HG03575 (cell line): ENCODE measurements at regions not wholly inside any gene's neighbourhood (a gene's known extent, or its start where the extent isn't known, plus 50 kb on each side); places are given as distances from the start of the nearest gene placed in this dataset.

Source experiments
- ATAC-seq: cut with Tn5 transposase; IDR thresholded peaks from one replicate; pipeline ENCODE4 v1.9.1; 2021; ENCODE audit not compliant: unreplicated experiment, insufficient number of reproducible peaks, low FRiP score; ENCODE audit errors: extremely low read depth

DNA sequence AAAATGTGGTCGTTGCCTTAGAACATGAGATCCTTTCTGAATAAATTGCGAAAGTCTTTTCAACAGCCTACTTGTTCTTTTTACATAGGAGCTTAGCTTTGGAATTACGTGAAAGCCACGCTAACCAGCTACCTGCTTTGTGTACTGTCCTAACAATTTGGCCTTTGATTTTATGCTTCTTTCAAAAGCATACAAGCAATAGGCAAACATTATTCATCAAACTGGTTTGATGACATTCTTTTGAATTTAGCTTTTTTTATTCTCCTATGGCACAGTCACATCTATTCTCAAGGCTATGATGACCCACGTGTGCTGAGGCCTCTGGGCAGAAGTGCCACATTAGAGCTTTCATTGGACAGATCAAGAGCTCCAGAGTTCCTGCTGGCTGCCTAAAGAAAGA lies 178.0 kb upstream of the DPT start:
- no peak for ATAC-seq

DNA sequence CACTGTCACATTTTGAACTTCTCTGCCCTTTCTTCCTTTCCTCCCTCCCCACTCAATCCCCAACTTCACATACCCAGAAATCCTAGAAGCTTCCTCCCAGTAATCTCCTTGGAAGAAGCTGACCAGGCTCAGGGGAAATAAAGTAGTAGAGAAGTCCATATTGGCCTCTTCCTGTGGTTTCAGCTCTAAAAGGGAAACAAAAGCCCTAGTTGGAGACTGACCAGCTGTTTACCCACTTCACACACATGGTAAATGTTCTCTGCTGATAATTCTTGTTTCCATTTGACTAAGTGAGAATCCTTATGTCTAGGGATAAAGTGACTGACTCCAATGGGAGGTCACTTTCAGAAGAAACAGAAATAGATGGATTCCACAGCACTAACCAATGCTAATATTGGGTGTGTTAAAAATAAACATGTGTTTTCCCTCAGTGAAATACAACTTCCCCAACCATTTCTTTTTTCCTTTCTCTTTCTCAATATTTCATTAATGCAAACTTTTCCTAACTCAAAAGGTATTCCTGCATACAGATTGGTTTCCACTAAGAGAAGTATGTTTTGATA lies 178.9 kb upstream of the DPT start:
- ATAC-seq: no peak

DNA sequence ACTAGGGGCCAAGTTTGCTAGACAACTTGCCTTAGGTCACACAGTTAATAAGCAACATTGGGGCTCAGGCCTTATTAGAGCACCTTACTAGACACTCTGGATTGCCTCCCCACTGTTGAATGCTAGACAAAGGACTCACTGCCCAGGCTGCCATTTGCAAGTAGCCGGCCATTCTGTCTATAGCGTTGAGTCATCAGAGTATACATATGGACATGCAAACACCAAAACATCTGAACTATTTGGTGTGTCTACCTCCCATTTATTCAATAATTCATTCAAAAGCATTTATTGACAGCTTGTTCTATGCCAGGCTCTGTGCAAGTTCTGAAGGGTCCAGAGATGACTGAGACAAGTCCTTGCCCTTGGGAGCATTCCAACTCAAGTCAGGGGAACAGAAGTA lies 181.4 kb upstream of the DPT start:
- no peak for ATAC-seq

DNA sequence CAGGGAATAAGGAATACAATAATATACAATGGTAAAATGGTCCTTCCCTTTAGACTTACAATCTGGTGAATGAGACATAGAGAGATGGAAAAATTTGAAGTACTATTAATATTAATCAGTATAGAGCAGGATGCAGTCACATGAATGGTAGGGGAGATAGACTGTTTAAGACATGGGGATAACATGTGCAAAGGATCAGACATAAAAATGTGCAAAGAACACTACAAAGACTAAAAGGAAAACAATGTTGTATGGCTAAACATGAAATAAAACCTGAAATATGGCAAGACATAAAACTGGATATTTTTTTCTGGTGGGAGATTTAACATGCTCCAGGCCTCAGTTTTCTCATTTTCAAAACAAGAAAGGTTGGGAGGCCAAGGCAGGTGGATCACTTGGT lies 182.4 kb upstream of the DPT start:
- ATAC-seq: no peak

DNA sequence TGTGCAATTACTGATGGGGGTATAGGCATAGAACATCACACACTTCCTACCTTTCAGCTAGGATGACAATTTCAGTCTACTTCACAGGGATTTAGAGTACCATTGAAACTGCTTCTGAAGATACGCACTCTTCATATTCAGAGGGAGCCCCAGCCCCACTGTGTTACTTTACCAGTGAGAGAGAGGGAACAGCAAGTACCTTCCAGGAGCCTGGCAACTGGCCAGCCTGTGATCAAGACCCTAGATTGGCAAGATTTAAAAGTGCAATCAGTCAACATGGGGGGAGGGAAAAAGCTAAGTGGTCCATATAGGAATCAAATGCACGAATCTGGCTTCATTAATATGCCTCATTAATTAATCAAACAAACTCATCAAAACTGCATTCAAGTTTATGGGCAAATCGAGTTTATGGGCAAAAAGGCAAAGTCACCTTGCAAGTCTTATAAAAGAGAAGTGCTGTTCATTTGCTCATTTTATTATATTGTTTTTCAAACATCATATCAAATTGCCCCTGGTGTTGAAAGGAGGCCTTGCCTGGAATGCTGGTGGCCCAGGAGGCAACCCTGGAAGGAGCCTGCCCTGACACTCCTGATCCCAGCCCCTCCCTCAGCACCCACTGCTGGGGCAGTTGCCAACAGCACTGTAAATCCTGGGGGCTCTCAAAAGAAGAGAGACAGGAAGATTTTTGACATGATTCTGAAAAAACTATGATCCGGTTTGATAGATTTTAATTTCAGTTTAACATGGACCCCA lies 184.9 kb upstream of the DPT start:
- no peak for ATAC-seq

DNA sequence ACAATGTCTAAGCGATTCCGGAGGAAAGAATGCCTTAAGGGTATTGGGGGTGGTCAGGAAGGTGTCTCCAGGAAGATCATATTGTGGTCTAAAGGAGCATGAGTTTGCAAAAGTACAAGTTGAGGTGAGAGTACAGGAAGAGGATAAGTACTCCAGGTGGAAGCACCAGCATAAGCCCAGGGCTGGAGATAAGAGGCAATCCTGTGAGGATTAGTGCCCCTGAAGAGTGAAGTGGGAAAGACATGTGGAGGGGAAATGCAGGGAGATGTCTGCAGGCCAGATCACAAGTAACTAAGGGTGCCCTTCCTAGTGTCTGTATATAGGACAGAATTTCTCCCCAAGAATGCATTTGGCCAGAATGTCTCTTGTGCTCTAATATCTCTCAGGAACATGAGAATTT lies 188.3 kb upstream of the DPT start:
- no peak for ATAC-seq

DNA sequence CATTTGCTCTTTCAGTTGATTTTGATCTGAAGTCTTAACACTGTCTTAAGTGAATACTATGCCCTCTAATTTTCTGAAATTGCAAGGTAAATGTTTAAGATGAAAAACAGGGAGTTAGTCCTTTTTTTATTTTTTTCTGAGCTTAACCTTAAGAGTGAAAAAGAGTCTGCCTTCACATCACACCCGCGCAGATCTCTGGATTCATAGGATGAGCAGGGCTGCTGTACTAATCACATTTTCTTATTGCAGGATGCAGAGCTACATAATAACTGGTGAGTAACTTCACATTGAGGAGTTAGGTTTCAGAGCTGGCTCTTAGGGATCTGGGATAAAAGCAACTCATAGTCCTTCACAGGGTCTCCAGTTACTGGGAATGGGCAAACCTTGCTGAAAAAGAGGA lies 188.7 kb upstream of the ATP1B1 start:
- ATAC-seq: no peak

DNA sequence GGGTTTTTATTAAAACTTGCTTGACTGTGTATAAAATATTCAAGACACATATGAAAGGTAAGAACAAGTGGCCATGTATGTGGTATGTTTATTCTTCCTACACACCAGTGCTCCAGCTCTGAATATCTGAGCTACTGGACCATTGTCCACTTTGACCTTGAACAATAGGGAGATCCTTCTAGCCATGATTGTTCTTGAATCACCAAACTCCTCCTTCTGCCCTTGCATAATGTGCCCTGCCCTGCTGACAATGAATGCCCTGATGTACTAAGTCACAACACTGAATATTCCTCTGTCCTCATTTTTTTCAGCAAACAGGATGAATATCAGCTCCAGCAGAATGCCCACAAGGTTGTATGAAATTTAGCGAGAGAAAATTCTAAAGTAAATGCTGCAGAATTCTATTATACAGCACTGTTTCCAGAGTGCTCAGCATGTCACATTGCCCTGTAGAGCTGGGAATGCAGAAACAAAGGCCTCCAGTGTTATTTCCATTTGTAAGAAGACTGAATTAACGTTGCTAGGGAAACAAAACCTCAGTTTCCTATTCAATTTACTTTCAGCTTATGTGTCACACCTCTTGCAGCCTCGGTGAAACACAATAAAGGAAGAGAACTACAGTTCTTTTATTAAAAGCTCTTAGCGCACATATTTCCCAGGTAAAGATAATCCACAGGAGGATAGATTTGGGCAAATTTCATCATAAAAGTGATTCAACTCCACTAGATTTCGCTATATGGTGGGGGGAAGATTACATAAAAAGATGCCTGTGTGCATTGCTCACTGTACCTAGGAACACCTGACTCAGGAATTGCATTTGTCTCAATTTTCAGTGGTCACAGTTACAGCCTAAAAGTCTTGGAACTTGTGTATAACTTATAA lies 187.4 kb upstream of the ATP1B1 start:
- no peak for ATAC-seq

DNA sequence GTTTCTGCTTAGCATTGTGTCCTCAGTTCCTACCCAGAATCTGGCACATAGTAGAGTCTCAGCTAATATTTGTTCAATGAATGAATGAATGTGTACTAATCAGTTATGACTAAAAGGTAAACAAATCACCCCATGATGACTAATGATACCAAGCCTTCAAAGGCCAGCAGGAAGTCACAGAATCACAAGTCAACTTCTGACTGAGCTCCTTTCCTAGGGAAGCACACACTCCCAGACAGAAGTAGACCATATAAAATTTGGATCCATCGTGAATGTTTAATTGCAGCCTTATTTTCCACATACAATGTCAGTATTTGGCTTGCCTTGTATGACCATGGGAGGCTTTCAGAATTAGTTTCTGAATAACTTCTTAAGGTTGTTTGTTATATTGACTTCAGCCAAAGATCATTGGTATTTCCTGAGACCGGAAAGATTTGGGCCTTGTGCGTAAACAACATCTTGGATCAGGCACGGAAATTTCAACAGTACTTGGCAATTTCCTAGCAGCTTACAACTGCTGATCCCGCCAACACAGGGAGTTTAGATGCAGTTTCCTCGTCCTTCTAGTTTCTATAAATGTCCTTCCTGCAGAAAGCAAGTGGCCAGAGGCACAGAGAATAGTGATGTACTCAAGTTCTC lies 185.9 kb upstream of the ATP1B1 start:
- ATAC-seq: no peak

DNA sequence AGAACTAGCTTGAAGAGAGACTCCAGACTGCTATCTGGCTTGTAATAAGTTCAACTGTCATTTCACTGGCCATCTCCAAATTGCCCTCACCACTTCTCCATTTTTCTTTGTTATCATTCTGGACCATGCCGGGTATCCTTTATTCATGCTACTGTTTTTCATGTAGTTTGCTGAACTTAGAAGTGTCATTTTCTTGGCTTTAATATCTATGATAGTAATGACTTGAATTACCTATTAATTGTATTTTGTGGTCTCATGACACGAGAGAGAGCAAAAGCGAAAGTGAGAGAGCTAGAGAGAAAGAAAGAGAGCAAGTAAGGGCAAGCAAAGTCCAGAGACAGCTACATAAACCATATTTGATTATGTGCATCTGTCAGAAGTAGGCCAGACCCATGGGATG lies 184.9 kb upstream of the ATP1B1 start:
- ATAC-seq: no peak

DNA sequence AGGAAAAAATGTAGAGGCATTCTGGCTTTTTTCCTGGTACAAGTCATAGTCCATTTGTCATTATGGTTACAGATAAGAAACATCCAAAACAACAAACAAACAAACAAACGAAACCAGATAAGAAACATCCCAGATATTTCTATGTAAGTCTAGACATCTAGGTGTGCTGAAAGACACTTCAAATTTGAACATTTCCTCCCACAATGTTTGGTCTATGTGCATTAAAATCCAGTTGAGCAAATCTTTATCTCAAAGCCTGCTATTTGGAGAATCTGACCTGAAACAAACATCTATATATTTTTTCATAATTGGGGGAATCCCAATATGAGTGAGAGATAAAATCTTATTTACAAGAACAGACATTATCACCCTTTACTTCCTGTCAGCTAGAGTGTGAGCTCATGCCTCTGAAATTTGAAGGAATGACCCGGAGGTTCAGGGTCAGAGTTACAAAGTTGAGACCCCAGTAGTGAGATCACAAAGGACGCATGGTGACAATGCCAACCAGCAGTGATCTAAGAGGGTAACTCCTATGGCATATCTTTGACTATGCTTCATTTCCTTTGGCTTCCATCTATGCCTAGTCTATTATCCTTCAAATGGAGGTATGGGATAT lies 182.9 kb upstream of the ATP1B1 start:
- ATAC-seq: no peak

DNA sequence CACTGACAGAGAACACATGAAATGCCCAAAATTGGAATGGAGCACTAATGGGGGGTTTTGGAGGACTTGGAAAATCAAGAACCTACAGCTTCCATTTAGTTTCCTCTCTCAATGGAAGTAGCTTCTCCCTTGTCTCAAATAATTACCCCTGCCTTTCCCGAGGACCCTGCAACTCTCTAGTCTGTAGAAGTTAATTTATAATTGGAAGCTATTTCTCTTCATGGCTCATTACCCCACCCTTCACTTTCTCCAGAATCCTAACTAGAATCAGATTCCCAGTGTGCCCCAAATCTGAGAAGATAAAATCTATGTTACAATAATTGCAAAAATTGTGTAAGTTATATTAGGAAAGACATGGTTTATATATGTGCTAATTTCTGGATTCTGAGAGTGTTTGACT lies 181.5 kb upstream of the ATP1B1 start:
- no peak for ATAC-seq

DNA sequence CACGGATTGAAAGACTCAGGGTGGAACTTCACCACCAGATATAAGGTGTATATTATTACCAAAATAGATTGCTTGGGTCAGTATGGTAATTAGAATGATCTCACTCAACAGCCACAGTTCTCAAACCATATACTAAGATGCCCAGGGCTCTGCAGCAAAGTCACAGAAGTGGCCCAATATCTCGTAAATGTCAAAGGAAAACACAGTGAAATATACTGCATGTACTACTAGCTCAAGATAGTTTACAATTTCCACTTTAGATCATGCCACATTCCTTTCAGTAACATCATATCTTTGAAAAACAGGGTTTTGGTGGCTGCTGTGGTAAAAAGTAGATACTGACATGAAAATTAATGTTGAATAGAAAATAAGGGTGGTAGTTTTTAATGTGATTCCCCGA lies 180.3 kb upstream of the ATP1B1 start:
- no peak for ATAC-seq

DNA sequence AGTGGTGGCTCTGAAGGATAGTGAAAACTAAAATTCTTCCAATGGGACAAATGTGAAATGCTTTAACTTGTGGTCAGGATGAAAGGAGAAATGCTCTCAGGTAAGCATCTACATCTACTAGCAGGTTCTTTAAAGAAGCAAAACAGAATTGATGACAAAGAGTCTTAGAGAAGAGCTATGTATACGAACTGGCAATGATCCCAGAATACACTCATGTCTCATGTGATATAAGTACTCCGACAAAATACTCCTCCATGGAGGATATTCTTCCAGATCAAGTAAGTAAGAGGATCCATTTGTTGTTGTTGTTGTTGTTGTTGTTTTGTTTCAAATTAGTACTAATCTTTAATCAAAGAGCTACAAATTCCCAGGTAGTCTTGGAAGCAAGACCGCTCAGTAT lies 174.0 kb upstream of the ATP1B1 start:
- no peak for ATAC-seq

DNA sequence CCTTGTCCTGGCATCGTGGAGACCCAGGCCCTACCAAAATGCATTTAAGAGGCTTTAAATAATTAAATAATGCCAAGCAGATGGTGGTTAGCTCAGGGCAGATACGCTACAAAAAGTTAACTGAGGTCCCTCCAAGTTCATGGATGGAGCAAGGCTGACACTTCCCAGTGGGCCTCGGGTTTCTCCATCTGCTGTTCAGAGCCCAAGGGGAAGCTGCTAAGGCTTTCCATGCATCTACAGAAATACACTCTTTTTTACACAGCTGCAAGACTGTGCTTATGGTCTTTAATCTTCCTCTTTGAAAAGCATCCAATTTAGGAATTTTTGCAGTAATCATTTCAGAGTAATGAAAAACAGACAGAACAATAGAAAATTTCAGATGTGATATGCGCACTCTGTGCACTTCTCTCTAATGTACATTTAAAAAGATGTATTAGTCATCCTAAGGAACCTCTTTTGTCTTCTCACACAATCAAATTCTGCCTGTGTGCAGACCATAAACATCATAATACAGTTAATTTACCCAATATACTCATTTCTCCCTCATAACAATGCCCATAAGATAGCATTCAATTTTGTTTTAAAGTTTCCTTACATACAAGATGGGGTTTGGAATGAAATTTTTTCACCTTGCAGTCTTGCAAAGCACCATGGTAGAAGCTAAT lies 173.2 kb upstream of the ATP1B1 start:
- ATAC-seq: no peak

DNA sequence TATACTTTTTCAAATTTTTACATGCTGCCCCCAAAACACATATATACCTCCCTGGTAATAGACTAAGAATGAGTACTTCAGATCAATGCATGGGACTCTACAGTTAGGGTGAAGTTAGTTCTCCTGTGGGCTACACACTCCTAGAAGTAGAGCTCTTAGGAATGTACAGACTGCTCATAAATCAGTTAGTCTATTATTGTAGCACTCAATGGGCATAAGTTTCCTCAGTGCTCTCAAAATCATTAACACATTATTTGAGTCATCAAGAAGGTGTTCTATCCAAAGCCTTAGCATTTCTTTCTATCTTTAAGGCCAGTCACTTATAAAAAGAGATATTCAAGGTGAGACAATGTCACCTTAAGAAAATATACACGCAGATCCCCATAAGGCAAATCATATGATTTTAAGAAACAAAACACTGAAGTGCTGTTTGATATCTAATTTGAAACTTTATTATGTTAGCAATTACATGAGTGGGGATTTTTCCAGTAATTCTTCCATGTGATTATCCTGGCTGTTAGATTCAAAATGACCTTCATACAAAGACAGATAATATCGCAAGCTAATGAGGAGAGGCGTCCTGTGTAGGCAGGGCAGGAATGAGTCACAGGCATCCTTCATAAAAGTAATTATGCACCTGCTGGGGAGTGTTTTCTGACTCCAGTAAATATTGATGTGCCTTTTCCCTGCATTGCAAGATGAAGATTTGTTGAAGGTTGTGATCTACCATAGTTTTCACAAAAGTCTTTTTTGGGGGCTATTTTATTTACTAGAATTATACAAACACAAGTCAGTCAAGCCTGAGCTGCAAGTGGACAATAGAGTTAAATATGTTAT lies 167.2 kb upstream of the ATP1B1 start:
- no peak for ATAC-seq

DNA sequence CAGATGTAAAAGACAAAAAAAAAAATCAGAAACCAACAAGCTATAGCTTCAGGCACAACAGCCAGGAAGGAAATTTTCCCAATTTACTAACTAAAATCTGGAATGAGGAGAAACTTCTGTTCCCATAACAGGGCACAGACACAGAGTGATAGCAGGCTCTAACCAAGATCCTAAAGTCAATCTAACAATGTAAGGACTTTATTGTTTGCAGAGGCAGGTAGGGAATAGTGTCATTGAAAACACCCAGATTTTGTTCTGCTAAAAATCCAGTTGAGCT lies 166.6 kb upstream of the ATP1B1 start:
- no peak for ATAC-seq

DNA sequence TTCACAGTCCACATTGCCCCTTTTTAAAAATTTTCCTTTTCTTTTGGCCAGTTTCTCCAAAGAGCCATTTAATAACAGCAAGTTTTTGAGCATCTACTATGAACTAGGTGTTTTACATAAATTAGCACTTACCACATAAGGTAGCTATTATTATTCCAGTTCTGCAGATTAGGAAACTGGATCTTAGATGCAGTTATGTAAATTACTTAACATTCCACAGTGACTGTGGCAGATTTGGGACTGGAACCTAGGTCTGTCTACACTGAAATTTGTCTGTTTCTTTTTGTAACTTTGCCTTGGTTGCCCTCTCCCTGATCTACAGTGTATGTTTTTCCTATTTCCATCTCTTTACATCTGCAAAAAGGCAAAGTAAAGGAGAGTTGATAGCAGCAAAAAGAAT lies 164.8 kb upstream of the ATP1B1 start:
- no peak for ATAC-seq
